Adrenal gland (tissue), 5 donors: ENCODE measurements at regions not wholly inside any gene's neighbourhood (a gene's known extent, or its start where the extent isn't known, plus 50 kb on each side); places are given as distances from the start of the nearest gene placed in this dataset.

ENCODE experiments used
- CTCF ChIP-seq, 6 experiments: fragments of 450-650 bp in 4 of 6; fragments of 200-600 bp in 2 of 6; sonication (generic) in 1 of 6; IDR thresholded peaks; 1 replicate in 5 of 6; 2 replicates in 1 of 6; pipeline versions ENCODE4 v1.5.1 to v1.8.0; 2016 to 2021; ENCODE audit warnings: antibody characterized with exemption in 6 of 6, mild to moderate bottlenecking in 2 of 6, moderate library complexity in 1 of 6
- POLR2A ChIP-seq, 2 donors: fragments of 450-650 bp; IDR thresholded peaks; one replicate each; pipeline ENCODE4 v1.6.1; 2017; ENCODE audit warnings: antibody characterized with exemption in 2 of 2, mild to moderate bottlenecking in 2 of 2, moderate library complexity in 1 of 2
- donor health status: DM: no; HTN: no; CAD: no.

GRCh38 chr3:31275038-31275572 is 257.6 kb upstream of the STT3B start:
- TF ChIP-seq CTCF (IDR thresholded peaks at IDR 0.05) = peak in 1 of 6 experiments; percentile 11
- TF ChIP-seq POLR2A (IDR thresholded peaks at IDR 0.05) = no peak
